Hippocampal formation (tissue), 2 donors: ENCODE measurements at regions not wholly inside any gene's neighbourhood (a gene's known extent, or its start where the extent isn't known, plus 50 kb on each side); places are given as distances from the start of the nearest gene placed in this dataset.

Source experiments
- DNase-seq, 2 donors: peaks; one replicate each; lab custom pipeline; 2025; lab: John Stamatoyannopoulos, UW

- DNase-seq = no peak
These were observed 277.0 kb downstream of the MRPL39 start for GRCh38 chr21:25330266-25330665.

- DNase-seq = no peak
These were observed 278.0 kb downstream of the MRPL39 start for GRCh38 chr21:25329227-25329825.

- DNase-seq = no peak
These were observed 278.5 kb downstream of the MRPL39 start for GRCh38 chr21:25328736-25329135.

- no peak for DNase-seq
These were observed 281.1 kb downstream of the MRPL39 start for GRCh38 chr21:25326181-25326580.

GRCh38 chr21:25324666-25325065, 282.6 kb downstream of the MRPL39 start:
- DNase-seq = no peak

- no peak for DNase-seq
These were observed 283.8 kb downstream of the MRPL39 start for GRCh38 chr21:25323356-25323949.

- no peak for DNase-seq
These were observed 293.0 kb downstream of the MRPL39 start for GRCh38 chr21:25314247-25314646.

GRCh38 chr21:25313829-25314228, 293.5 kb downstream of the MRPL39 start:
- no peak for DNase-seq

GRCh38 chr21:25307489-25307888, 299.8 kb downstream of the MRPL39 start:
- no peak for DNase-seq

- DNase-seq = no peak
These were observed 302.7 kb downstream of the MRPL39 start for GRCh38 chr21:25304611-25305010.

- DNase-seq = no peak
These were observed 306.6 kb downstream of the MRPL39 start for GRCh38 chr21:25300632-25301031.

- no peak for DNase-seq
These were observed 308.5 kb downstream of the MRPL39 start for GRCh38 chr21:25298512-25299491.

- no peak for DNase-seq
These were observed 310.2 kb downstream of the MRPL39 start for GRCh38 chr21:25297117-25297516.

- DNase-seq = no peak
These were observed 311.0 kb downstream of the MRPL39 start for GRCh38 chr21:25296252-25296651.

- no peak for DNase-seq
These were observed 314.9 kb downstream of the MRPL39 start for GRCh38 chr21:25292396-25292795.

GRCh38 chr21:25283720-25284119, 323.6 kb downstream of the MRPL39 start:
- no peak for DNase-seq

GRCh38 chr21:25281134-25281533, 326.1 kb downstream of the MRPL39 start:
- no peak for DNase-seq

GRCh38 chr21:25280061-25280460, 327.2 kb downstream of the MRPL39 start:
- no peak for DNase-seq

- no peak for DNase-seq
These were observed 333.3 kb downstream of the MRPL39 start for GRCh38 chr21:25273959-25274358.

GRCh38 chr21:25254491-25255174, 352.6 kb downstream of the MRPL39 start:
- DNase-seq = no peak

- no peak for DNase-seq
These were observed 360.7 kb downstream of the MRPL39 start for GRCh38 chr21:25246546-25246945.

- no peak for DNase-seq
These were observed 362.5 kb downstream of the MRPL39 start for GRCh38 chr21:25244735-25245134.
